ENCODE measurements at regions not wholly inside any gene's neighbourhood (a gene's known extent, or its start where the extent isn't known, plus 50 kb on each side); places are given as distances from the start of the nearest gene placed in this dataset.

DNA sequence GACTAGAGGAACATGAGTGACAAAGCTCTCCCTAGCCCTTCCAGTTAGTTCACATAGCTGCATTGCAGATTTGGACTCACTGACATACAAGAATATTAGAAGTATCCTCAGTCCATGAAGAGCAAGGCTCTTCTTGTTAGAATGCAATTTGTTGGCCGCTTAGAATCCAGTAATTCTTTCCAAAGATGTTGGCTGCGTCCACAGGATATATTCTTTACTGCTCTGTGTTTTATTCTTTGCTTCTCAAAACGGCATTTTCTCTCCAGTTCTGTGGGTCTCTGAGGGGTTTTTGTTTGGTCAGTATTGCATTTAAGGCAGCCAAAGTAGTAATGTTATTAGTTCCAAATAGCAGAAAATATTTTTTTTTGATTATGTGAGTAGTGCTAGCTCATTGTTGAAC is 588.6 kb downstream of the DNAJB9 start:
- Histone ChIP-seq H3K36me3 (ENCODE audit: insufficient read depth in 1 of 2, low read depth in 1 of 2) (no peaks in the 10 kb centered on the region), H3K4me3 (no peak overlapping the region), H3K27ac (no peak overlapping the region), H3K9me3 (no peaks in the 10 kb centered on the region), H3K27me3 (ENCODE audit: insufficient read depth in 3 of 3, low read length in 2 of 3) (no peaks in the 10 kb centered on the region), H3K4me1 (no peaks in the 10 kb centered on the region)
- intact Hi-C loops (cut with DNase I), result no loop called here
- 50 to 73% (median 63%) methylated on average over 3 of the region's 3 CpGs for WGBS, 3 donors
- ATAC-seq, result no peak
- TF ChIP-seq, protein P1, sequence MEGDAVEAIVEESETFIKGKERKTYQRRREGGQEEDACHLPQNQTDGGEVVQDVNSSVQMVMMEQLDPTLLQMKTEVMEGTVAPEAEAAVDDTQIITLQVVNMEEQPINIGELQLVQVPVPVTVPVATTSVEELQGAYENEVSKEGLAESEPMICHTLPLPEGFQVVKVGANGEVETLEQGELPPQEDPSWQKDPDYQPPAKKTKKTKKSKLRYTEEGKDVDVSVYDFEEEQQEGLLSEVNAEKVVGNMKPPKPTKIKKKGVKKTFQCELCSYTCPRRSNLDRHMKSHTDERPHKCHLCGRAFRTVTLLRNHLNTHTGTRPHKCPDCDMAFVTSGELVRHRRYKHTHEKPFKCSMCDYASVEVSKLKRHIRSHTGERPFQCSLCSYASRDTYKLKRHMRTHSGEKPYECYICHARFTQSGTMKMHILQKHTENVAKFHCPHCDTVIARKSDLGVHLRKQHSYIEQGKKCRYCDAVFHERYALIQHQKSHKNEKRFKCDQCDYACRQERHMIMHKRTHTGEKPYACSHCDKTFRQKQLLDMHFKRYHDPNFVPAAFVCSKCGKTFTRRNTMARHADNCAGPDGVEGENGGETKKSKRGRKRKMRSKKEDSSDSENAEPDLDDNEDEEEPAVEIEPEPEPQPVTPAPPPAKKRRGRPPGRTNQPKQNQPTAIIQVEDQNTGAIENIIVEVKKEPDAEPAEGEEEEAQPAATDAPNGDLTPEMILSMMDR (IDR thresholded peaks at IDR 0.05), result no peak
- no peak for DNase-seq

DNA sequence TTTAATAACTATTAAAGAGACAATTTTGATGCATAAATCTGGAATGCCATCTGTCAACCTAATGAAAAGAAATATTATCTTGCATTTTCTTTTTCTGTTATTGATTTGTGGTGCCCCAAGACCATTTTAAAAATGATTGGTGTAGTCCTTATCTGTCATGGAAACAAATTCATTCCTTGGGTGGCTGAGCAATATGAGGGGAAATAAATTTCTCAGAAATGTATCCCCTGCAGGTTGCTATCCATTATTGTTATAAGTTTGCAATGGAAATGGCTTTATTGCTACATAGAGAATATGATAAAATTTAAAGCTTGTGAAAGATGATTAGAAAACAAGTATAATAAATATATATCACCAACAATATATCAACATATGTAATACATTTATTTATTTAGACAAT is 607.0 kb downstream of the DNAJB9 start:
- no peaks in the 10 kb centered on the region for H3K4me1 ChIP-seq
- no peak overlapping the region for H3K27ac ChIP-seq
- no peaks in the 10 kb centered on the region for H3K9me3 ChIP-seq
- no peaks in the 10 kb centered on the region for H3K36me3 ChIP-seq (ENCODE audit: insufficient read depth in 1 of 2, low read depth in 1 of 2)
- intact Hi-C loops (cut with DNase I), result no loop called here
- TF ChIP-seq, protein P1 (IDR thresholded peaks at IDR 0.05), result no peak
- no peaks in the 10 kb centered on the region for H3K27me3 ChIP-seq (ENCODE audit: insufficient read depth in 3 of 3, low read length in 2 of 3)
- DNase-seq (no peak), ATAC-seq (no peak)
- no peak overlapping the region for H3K4me3 ChIP-seq

DNA sequence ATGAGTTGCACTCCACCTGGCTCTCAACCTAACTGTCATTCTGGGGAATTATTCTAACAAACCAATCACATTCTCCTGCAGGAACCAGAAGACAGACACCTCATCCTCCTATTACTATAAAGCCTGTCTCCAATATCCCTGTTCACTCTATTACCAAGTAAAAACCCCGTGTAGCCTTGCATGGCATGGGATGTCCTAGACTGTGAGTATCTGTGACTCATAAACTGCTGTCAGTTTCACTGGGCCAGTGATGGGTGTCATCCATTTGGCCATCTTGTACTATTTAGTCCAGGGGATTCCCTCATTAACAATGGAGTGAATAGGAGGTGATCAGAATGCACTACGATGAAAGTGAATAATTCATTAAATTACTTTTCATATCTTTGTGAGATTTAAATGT is 608.7 kb downstream of the DNAJB9 start:
- H3K27ac ChIP-seq, result no peak overlapping the region
- ATAC-seq, result no peak
- 77 to 87% (median 84%) methylated on average over 2 of the region's 2 CpGs for WGBS, 3 donors
- no peaks in the 10 kb centered on the region for H3K9me3 ChIP-seq
- H3K4me3 ChIP-seq, result no peak overlapping the region
- intact Hi-C loops (cut with DNase I), result no loop called here
- no peaks in the 10 kb centered on the region for H3K27me3 ChIP-seq (ENCODE audit: insufficient read depth in 3 of 3, low read length in 2 of 3)
- H3K36me3 ChIP-seq (ENCODE audit: insufficient read depth in 1 of 2, low read depth in 1 of 2), result no peaks in the 10 kb centered on the region
- H3K4me1 ChIP-seq, result no peaks in the 10 kb centered on the region
- no peak for DNase-seq
- TF ChIP-seq, protein P1 (IDR thresholded peaks at IDR 0.05), result no peak

DNA sequence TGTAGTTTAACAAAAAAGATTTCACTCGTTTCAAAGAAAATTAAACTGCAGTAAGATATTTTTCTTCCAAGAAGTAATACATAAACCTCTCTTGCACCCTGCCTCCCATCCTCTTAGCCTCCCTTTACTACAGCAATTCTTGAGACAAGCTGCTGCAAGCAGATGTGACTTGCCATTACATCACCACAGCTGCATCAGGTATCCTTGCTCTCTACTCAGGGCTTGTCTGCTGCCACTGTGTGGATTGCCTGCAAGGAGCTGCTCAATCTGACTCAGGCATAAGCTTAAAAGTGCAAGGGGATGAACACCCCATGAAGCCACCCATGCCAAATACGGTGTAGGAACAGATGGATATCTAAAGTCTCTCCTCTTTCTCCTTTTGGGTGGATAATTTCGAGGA is 609.9 kb downstream of the DNAJB9 start:
- TF ChIP-seq, protein P1 (IDR thresholded peaks at IDR 0.05), result no peak
- no peaks in the 10 kb centered on the region for H3K27me3 ChIP-seq (ENCODE audit: insufficient read depth in 3 of 3, low read length in 2 of 3)
- intact Hi-C loops (cut with DNase I), result no loop called here
- H3K4me3 ChIP-seq, result no peak overlapping the region
- H3K9me3 ChIP-seq, result no peaks in the 10 kb centered on the region
- no peaks in the 10 kb centered on the region for H3K36me3 ChIP-seq (ENCODE audit: insufficient read depth in 1 of 2, low read depth in 1 of 2)
- no peak overlapping the region for H3K27ac ChIP-seq
- DNase-seq, result no peak
- WGBS, 3 donors, result 69 to 79% (median 78%) methylated on average over 3 of the region's 3 CpGs
- no peaks in the 10 kb centered on the region for H3K4me1 ChIP-seq
- ATAC-seq, result no peak

DNA sequence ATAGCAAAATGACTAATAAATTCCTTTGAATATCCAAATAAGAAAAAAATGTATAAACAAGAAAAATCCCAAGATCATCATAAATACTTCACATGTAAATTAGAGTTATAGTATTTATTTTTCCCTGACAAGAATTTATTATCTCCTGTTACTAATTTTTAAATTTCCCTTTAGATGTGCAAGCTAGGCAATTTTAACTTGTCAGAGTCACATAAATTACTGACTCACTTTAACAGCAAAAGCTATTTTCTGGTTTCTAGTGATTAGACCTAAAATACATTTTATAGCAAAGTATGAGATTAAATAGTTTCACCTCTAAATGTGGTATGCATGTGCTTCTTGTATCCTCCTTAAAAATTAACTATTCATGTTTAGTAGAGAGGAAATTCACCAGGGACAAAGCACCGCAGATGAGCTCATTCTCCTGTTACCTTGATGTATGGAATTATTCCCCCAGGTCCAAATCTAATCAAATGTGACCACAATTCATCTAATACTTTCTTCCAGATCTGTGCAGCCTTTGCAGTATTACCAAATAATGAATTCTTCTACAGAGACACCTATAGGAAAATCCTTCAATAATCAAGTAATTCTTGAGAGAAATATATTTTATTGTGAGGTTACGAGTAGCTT is 621.2 kb downstream of the DNAJB9 start:
- WGBS, 3 donors, result 65 to 76% (median 72%) methylated on average over 2 of the region's 2 CpGs
- DNase-seq, result no peak
- no peak overlapping the region for H3K27ac ChIP-seq

More for the DNA sequence above, 621.2 kb downstream of the DNAJB9 start:
- Histone ChIP-seq H3K4me1 (no peaks in the 10 kb centered on the region), H3K36me3 (ENCODE audit: insufficient read depth in 1 of 2, low read depth in 1 of 2) (no peaks in the 10 kb centered on the region), H3K27me3 (ENCODE audit: insufficient read depth in 3 of 3, low read length in 2 of 3) (no peaks in the 10 kb centered on the region), H3K4me3 (no peak overlapping the region), H3K9me3 (no peaks in the 10 kb centered on the region)
- intact Hi-C loops (cut with DNase I), result no loop called here
- TF ChIP-seq, protein P1 (IDR thresholded peaks at IDR 0.05), result no peak
- ATAC-seq, result no peak
